Astrocyte of the spinal cord (primary cell): ENCODE measurements at regions not wholly inside any gene's neighbourhood (a gene's known extent, or its start where the extent isn't known, plus 50 kb on each side); places are given as distances from the start of the nearest gene placed in this dataset.

Experiments used
- DNase-seq: peaks from one replicate; pipeline ENCODE4 v3.0.0; 2011; ENCODE audit warnings: low read depth, low spot score
- H3K4me3 ChIP-seq: 2 replicates; pipeline ENCODE4 v1.5.1; 2011; ENCODE audit warnings: low read depth, mild to moderate bottlenecking, low read length, moderate library complexity
- in situ Hi-C: cut with HindIII; loops from 2 replicates; pipeline ENCODE4 v1.10.0; 2017; ENCODE audit warnings: low sequenced_read_pairs
- TF ChIP-seq, protein P1 (sequence below): IDR thresholded peaks from 2 replicates; pipeline ENCODE4 v1.5.1; 2012; ENCODE audit warnings: low read depth, mild to moderate bottlenecking, low read length, inconsistent platforms

DNA sequence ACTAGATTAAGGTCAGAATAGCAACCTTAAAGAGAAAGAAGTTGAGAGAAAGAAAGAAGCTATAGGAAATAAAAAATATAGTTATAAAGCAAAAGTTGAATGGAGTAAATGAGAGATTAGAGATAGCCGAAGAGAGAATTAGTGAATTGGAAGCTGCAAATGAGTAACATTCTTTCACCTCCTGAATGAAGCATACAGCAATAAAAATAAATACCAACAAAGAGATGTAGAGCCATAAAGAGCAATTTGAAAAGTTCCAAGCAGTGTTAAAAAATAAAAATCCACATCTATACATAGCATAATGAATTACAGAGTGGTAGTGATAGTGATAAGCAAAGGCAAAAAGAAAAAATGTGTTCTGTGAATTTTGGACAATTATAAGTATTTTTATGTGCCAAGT is 177.9 kb downstream of the VRK1 start:
- TF ChIP-seq, protein P1, sequence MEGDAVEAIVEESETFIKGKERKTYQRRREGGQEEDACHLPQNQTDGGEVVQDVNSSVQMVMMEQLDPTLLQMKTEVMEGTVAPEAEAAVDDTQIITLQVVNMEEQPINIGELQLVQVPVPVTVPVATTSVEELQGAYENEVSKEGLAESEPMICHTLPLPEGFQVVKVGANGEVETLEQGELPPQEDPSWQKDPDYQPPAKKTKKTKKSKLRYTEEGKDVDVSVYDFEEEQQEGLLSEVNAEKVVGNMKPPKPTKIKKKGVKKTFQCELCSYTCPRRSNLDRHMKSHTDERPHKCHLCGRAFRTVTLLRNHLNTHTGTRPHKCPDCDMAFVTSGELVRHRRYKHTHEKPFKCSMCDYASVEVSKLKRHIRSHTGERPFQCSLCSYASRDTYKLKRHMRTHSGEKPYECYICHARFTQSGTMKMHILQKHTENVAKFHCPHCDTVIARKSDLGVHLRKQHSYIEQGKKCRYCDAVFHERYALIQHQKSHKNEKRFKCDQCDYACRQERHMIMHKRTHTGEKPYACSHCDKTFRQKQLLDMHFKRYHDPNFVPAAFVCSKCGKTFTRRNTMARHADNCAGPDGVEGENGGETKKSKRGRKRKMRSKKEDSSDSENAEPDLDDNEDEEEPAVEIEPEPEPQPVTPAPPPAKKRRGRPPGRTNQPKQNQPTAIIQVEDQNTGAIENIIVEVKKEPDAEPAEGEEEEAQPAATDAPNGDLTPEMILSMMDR = no peak
- DNase-seq = no peak
- H3K4me3 ChIP-seq = no peak overlapping the region
- in situ Hi-C loops = no loop called here

DNA sequence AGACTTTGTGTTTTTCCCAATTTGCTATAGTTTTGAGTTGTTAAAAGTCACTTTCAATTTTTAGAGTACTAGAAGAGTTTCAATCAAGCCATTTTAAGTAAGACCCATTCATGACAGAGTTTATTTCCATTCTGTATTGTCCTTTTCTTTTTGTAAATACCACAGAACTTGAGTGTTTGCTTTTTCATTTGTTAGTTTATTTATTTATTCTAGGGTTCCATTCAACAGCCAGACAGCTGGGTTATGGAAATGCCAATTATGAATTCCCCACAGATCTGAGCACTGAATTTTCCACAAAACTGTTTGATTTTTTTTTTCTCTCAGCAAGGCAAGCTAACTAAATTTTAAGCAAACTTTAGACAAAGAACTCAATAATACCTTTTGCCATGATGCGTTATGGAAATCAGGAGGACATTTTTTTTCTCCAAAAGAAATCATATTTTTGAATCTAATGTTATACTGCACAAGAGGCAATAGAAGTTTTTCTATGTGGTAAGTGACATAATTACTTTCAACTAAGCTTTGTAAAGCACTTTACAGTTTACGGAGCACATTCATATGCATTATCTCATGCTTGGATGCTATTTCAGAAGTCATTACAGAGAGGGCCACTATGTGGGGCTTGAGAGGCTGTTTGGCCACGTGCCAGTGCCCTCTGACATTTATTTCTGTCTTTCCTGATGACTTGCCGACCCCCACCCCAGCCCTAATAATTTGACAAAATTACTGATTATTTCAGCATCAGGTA is 181.5 kb downstream of the VRK1 start:
- H3K4me3 ChIP-seq = no peak overlapping the region
- no peak for DNase-seq
- in situ Hi-C loops = no loop called here
- TF ChIP-seq, protein P1 = no peak

DNA sequence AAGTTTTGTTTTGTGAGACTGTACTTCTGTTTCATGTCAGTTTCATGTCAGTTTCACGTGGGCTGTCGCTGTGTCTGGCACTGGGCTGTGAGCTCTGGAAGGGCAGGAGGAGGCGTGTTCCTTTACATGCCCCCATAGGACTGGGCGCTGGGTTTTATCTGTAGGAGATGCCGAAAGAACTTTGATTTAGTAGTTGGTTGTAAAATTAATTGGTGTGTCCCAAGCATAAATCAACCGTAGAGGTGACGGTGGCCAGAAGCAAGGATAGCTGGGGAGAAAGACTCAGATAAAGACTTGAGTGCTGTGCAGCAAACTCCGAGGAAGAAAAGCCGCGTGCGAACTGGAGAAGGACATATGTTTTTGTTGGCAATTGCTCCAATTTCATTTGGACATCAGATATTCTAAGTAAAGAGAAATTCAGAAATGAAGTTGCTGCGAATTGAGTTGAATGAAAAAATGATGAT is 182.5 kb downstream of the VRK1 start:
- no peak overlapping the region for H3K4me3 ChIP-seq
- DNase-seq = no peak
- in situ Hi-C loops = no loop called here
- TF ChIP-seq, protein P1 = no peak

DNA sequence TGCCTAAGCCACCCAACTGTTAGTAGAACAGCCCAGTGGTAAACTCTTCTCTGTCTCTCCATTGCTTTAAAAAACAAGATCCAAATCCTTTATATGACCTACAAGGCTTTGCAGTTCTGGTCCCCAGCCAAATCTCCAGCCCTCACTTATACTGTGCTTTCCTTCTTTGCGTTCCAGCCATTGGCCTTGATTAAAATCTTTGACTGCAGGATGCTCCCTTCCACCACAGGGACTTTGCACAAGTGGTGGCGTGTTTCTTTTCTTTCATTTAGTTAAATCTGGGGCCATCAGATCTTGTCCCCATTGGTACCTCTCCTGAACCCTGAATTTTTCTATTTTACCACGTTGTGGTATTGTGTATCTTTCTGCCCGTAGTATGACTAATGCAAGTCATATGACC is 183.7 kb downstream of the VRK1 start:
- DNase-seq = no peak
- in situ Hi-C loops = no loop called here
- H3K4me3 ChIP-seq = no peak overlapping the region
- TF ChIP-seq, protein P1 = no peak

DNA sequence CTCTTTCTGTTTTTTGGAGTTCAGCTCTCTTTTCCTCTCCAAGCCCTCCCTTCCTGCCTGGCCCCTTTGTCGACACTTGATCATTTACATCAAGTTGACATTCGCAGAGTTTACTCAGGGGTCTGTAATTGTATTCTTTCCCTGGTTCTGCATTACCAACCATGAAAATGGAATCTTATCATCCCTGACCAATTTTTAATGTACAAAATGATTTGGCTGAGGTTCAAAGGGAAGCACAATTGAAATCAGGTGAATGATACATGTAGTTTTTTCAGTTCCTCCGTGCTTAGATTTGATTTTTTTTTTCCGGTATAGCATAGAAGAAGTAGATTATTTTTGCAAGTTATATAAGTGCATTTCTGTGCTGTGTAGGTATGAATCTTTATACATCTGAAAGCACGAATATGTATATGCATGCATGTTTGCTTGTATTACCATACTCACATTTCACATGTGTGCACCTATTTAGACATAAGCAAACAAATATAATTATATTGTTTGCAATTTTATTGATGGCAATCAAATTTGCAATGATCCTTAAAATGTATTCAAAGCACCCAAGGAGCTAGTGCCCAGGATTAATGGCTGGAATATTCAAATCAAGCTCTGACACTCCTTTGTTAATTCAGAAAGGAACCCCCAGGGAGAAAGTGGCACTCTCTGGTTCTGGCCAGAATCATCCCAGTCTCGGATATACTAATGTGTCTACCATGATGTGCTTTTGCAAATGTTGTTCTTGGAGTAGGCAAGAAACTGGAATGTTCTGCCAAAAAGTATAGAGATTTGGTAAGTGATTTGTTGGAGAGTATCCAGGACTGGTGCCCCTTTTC is 189.3 kb downstream of the VRK1 start:
- in situ Hi-C loops = no loop called here
- H3K4me3 ChIP-seq = no peak overlapping the region
- TF ChIP-seq, protein P1 = no peak
- DNase-seq = no peak

DNA sequence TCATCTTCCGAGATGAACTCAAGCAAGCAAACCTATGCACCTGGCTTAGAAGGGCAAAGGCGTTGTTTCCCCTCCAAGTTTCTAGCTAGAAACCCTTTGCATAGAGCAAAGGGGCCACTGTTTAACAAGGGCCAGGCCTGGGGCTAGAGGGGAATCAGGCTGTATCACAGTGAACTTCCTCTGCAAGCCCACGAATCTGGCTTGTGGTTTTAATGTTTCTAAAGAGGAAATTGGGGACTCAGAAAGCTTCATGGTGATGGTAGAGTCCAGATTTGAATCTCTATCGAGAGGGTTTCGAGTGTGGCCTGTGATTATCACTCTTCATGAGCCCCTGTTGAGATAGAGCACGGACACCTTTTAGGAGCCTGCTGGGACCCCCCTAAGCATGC is 189.9 kb downstream of the VRK1 start:
- TF ChIP-seq, protein P1 = no peak
- H3K4me3 ChIP-seq = no peak overlapping the region
- in situ Hi-C loops = no loop called here
- no peak for DNase-seq
